GM12878 (cell line): ENCODE measurements at regions not wholly inside any gene's neighbourhood (a gene's known extent, or its start where the extent isn't known, plus 50 kb on each side); places are given as distances from the start of the nearest gene placed in this dataset.

ENCODE experiments used
- ATAC-seq: fragments of 200-7000 bp; cut with Tn5 transposase; 3 replicates; pipeline ENCODE4 v1.9.1; 2020; ENCODE audit warnings: mild to moderate bottlenecking, moderate library complexity
- BruUV-seq: library from RNA; stranded (reverse); fragments of 400-500 nt; replicated peaks from 2 replicates; lab custom pipeline; 2021; lab: Mats Ljungman, UMichigan
- CTCF ChIA-PET: fragments of 300-600 bp; sonication (Branson Sonifier 250); formaldehyde crosslinking; extraction: SDS; loops from one replicate; lab custom pipeline; 2021; ENCODE audit warnings: inconsistent platforms; lab: Yijun Ruan, JAX
- POLR2A ChIA-PET: fragments of 350-600 bp; formaldehyde crosslinking; extraction: SDS; loops from one replicate; lab custom pipeline; 2021; ENCODE audit warnings: inconsistent platforms; lab: Charles Lee
- RAD21 ChIA-PET: fragments of 300-600 bp; sonication (Branson Sonifier 250); formaldehyde crosslinking; loops from one replicate; lab custom pipeline; 2023; ENCODE audit warnings: antibody characterized with exemption; ENCODE audit not compliant: unreplicated experiment; lab: Charles Lee
- SMC1A ChIA-PET: fragments of 300-600 bp; sonication (Branson Sonifier 250); formaldehyde crosslinking; loops from one replicate; lab custom pipeline; 2023; ENCODE audit not compliant: unreplicated experiment, uncharacterized antibody; lab: Charles Lee
- DNase-seq: peaks from one replicate; pipeline ENCODE4 v3.0.0-alpha.2; 2011; ENCODE audit warnings: low read depth, low spot score
- FAIRE-seq: peaks from 3 replicates; lab custom pipeline; 2011; peaks lifted over from hg19 to GRCh38; lab: Jason Lieb, UNC
- H2AFZ ChIP-seq: 2 replicates; pipeline ENCODE4 v1.6.0; 2011; ENCODE audit warnings: low read depth, low read length, control low read depth; ENCODE audit not compliant: control insufficient read depth
- H3K27ac ChIP-seq: 2 replicates; pipeline ENCODE4 v1.5.1; 2011; ENCODE audit warnings: control low read depth; ENCODE audit not compliant: control insufficient read depth, insufficient read depth
- H3K27me3 ChIP-seq, 2 experiments: replicated peaks in 1 of 2; 2 replicates each; pipeline versions ENCODE4 v1.6.0 to v1.6.1; 2011; ENCODE audit warnings: low read length in 1 of 2; ENCODE audit not compliant: control insufficient read depth in 2 of 2, insufficient read depth in 2 of 2
- H3K36me3 ChIP-seq, 2 experiments: 2 replicates each; pipeline ENCODE4 v1.5.1; 2011; ENCODE audit warnings: low read length in 1 of 2; ENCODE audit not compliant: control insufficient read depth in 2 of 2, insufficient read depth in 2 of 2
- H3K4me1 ChIP-seq: 2 replicates; pipeline ENCODE4 v1.6.1; 2011; ENCODE audit warnings: mild to moderate bottlenecking, low read length, moderate library complexity, mixed read lengths; ENCODE audit not compliant: control insufficient read depth, insufficient read depth
- H3K4me2 ChIP-seq: 2 replicates; pipeline ENCODE4 v1.6.0; 2011; ENCODE audit warnings: control low read depth; ENCODE audit not compliant: control insufficient read depth, insufficient read depth
- H3K4me3 ChIP-seq: fragments of 200-600 bp; sonication (generic); 2 replicates; pipeline ENCODE4 v1.5.1; 2016
- H3K79me2 ChIP-seq: 2 replicates; pipeline ENCODE4 v1.6.0; 2011; ENCODE audit warnings: low read length; ENCODE audit not compliant: control insufficient read depth, insufficient read depth
- H3K9ac ChIP-seq: 2 replicates; pipeline ENCODE4 v1.8.0; 2011; ENCODE audit warnings: low read length, control low read depth, mixed read lengths; ENCODE audit not compliant: control insufficient read depth, insufficient read depth
- H3K9me3 ChIP-seq: replicated peaks from 3 replicates; pipeline ENCODE4 v1.5.1; 2011; ENCODE audit warnings: mild to moderate bottlenecking, low read length; ENCODE audit not compliant: control insufficient read depth, insufficient read depth
- H4K20me1 ChIP-seq: 2 replicates; pipeline ENCODE4 v1.6.0; 2011; ENCODE audit not compliant: control insufficient read depth, insufficient read depth
- CBFB ChIP-seq: IDR thresholded peaks from 2 replicates; pipeline ENCODE4 v1.6.1; 2016; ENCODE audit warnings: antibody characterized with exemption, low read depth
- DPF2 ChIP-seq: fragments of 450-650 bp; IDR thresholded peaks from 2 replicates; pipeline ENCODE4 v1.6.1; 2017; ENCODE audit warnings: mild to moderate bottlenecking
- EGR1 ChIP-seq, 2 experiments: IDR thresholded peaks; 1 replicate in 1 of 2; 2 replicates in 1 of 2; pipeline ENCODE4 v1.6.1; 2011 to 2012; ENCODE audit warnings: low read depth in 2 of 2, low read length in 2 of 2, borderline replicate concordance in 1 of 2, mild to moderate bottlenecking in 1 of 2, moderate library complexity in 1 of 2
- ETV6 ChIP-seq, 2 experiments: fragments of 450-650 bp in 1 of 2; IDR thresholded peaks in 1 of 2; conservative IDR thresholded peaks in 1 of 2; 2 replicates each; pipeline ENCODE4 v1.6.1; 2014; ENCODE audit warnings: antibody characterized with exemption in 1 of 2, borderline replicate concordance in 1 of 2, low read depth in 1 of 2, mild to moderate bottlenecking in 1 of 2, moderate library complexity in 1 of 2
- FOS ChIP-seq: IDR thresholded peaks from 3 replicates; pipeline ENCODE4 v1.6.1; 2011; ENCODE audit warnings: borderline replicate concordance; ENCODE audit not compliant: insufficient read length; ENCODE audit errors: extremely low read depth
- IKZF1 ChIP-seq: fragments of 450-650 bp; conservative IDR thresholded peaks from 2 replicates; pipeline ENCODE4 v1.6.1; 2017; ENCODE audit warnings: antibody characterized with exemption, mild to moderate bottlenecking
- IKZF2 ChIP-seq, 2 experiments: fragments of 450-650 bp; IDR thresholded peaks; 2 replicates each; pipeline ENCODE4 v1.6.1; 2017; ENCODE audit warnings: mild to moderate bottlenecking in 2 of 2, moderate library complexity in 2 of 2
- LARP7 ChIP-seq: fragments of 450-650 bp; IDR thresholded peaks from 2 replicates; pipeline ENCODE4 v1.6.1; 2017; ENCODE audit warnings: mild to moderate bottlenecking
- NFIC ChIP-seq: IDR thresholded peaks from 2 replicates; pipeline ENCODE4 v1.6.1; 2012; ENCODE audit warnings: low read depth, mild to moderate bottlenecking, inconsistent platforms, low read length, moderate library complexity
- NFYA ChIP-seq: IDR thresholded peaks from 2 replicates; pipeline ENCODE4 v1.6.1; 2011; ENCODE audit warnings: low read depth, mild to moderate bottlenecking, low read length, improper control_type of control experiment, borderline replicate concordance
- NKRF ChIP-seq: fragments of 450-650 bp; conservative IDR thresholded peaks from 2 replicates; pipeline ENCODE4 v1.6.1; 2017; ENCODE audit warnings: mild to moderate bottlenecking, moderate library complexity
- NR2C2 ChIP-seq: IDR thresholded peaks from 2 replicates; pipeline ENCODE4 v1.6.1; 2011; ENCODE audit warnings: borderline replicate concordance, low read depth; ENCODE audit not compliant: control insufficient read depth, insufficient read length
- PBX3 ChIP-seq: IDR thresholded peaks from 2 replicates; pipeline ENCODE4 v1.6.1; 2011; ENCODE audit warnings: mild to moderate bottlenecking, low read depth, low read length, moderate library complexity; ENCODE audit not compliant: insufficient replicate concordance
- PML ChIP-seq: IDR thresholded peaks from 2 replicates; pipeline ENCODE4 v1.6.1; 2012; ENCODE audit warnings: low read length, inconsistent platforms
- RELA ChIP-seq: fragments of 450-650 bp; IDR thresholded peaks from 2 replicates; pipeline ENCODE4 v1.8.0; 2014; ENCODE audit warnings: borderline replicate concordance; ENCODE audit not compliant: partially characterized antibody
- SIX5 ChIP-seq: IDR thresholded peaks from 2 replicates; pipeline ENCODE4 v1.6.1; 2011; ENCODE audit warnings: mild to moderate bottlenecking, low read depth, low read length, moderate library complexity; ENCODE audit not compliant: severe bottlenecking
- YBX1 ChIP-seq: fragments of 450-650 bp; IDR thresholded peaks from 2 replicates; pipeline ENCODE4 v1.6.1; 2016; ENCODE audit warnings: antibody characterized with exemption
- ZSCAN29 ChIP-seq: fragments of 450-650 bp; IDR thresholded peaks from 2 replicates; pipeline ENCODE4 v1.6.1; 2017; ENCODE audit warnings: mild to moderate bottlenecking, moderate library complexity
- WGBS: methylation state at CpG from one replicate; pipeline ENCODE4 v1.1.6; 2016; ENCODE audit warnings: low lambda C conversion rate; ENCODE audit not compliant: insufficient replicate concordance, insufficient coverage; ENCODE audit errors: missing lambda C conversion rate; 5-methylcytosine and 5-hydroxymethylcytosine counted together
- in situ Hi-C: fragments of 300-500 bp; cut with MboI; formaldehyde crosslinking; loops from 9 replicates; pipeline ENCODE4 v1.14.3; 2018; ENCODE audit warnings: mixed read lengths
- intact Hi-C: fragments of 100-400 bp; cut with micrococcal nuclease; formaldehyde crosslinking; loops from one replicate; pipeline ENCODE4 v1.14.2; 2022; ENCODE audit not compliant: unreplicated experiment
- TF ChIP-seq, protein P1 (sequence below): fragments of 450-650 bp; IDR thresholded peaks from 2 replicates; pipeline ENCODE4 v1.6.1; 2017; ENCODE audit warnings: low read depth, mild to moderate bottlenecking, moderate library complexity
- TF ChIP-seq, protein P2 (sequence below): IDR thresholded peaks from 2 replicates; pipeline ENCODE4 v1.6.1; 2012; ENCODE audit warnings: low read length, inconsistent platforms

DNA sequence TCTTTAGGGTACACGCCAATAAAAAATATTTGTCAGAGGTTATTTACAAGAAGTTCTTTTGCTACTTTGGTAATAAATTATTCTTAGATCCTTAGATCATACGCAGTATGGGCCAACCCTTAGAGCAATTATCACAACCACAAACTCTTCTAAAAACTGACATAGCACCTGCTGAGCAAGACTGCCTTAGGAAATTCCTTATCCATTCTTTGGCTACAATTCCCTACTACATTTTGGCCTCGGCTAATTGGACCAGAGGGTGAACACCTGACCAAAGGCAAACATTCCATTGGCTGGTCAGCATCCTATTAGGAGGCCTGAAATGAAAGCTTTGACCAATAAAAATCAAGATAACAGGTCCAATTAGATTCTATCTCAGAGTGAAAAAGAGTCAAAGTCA, 147.6 kb upstream of the CCDC68 start (continued):
- no peak for TF ChIP-seq FOS
- no peak for TF ChIP-seq YBX1
- TF ChIP-seq NR2C2 = no peak
- no peak for TF ChIP-seq IKZF1
- TF ChIP-seq NKRF = no peak
- no peak for TF ChIP-seq EGR1 (IDR thresholded peaks at IDR 0.05; ENCODE audit: borderline replicate concordance in 1 of 2, low read depth in 2 of 2, low read length in 2 of 2)

GRCh38 chr18:55106466-55106865, 147.2 kb upstream of the CCDC68 start:
- WGBS = 92% methylated on average over 2 of the region's 2 CpGs
- Histone ChIP-seq H3K9ac (no peak overlapping the region), H3K9me3 (no peaks in the 10 kb centered on the region; the same call in 2 of the 3 replicates), H3K36me3 (no peaks in the 10 kb centered on the region), H3K27ac (no peak overlapping the region), H3K27me3 (no peaks in the 10 kb centered on the region), H3K4me2 (no peak overlapping the region), H2AFZ (no peak overlapping the region), H3K4me3 (no peak overlapping the region), H3K4me1 (no peaks in the 10 kb centered on the region), H3K79me2 (no peaks in the 10 kb centered on the region), H4K20me1 (no peaks in the 10 kb centered on the region)
- ATAC-seq (no peak), FAIRE-seq (no peak), DNase-seq (no peak)
- intact Hi-C loops = no loop called here
- ChIA-PET RAD21 (no interaction called here), SMC1A (no interaction called here), CTCF (interaction anchor here (0.7 to 1.3 kb wide), 2 partner anchors 10 to 876 kb away, joined by 3 read pairs; no protein-coding TSS in a partner anchor), POLR2A (no interaction called here)
- in situ Hi-C loops = no loop called here
- BruUV-seq = no TSS peak
- TF ChIP-seq ETV6 (conservative IDR thresholded peaks at IDR 0.05 in 1 of 2, IDR thresholded peaks at IDR 0.05 in 1 of 2; ENCODE audit: borderline replicate concordance in 1 of 2, low read depth in 1 of 2) (no peak), RELA (no peak), DPF2 (no peak), PML (no peak), CBFB (no peak), NFYA (no peak), NFIC (no peak), PBX3 (no peak), IKZF2 (IDR thresholded peaks at IDR 0.05) (no peak), ZSCAN29 (no peak), LARP7 (no peak), SIX5 (no peak)
- TF ChIP-seq, protein P1, sequence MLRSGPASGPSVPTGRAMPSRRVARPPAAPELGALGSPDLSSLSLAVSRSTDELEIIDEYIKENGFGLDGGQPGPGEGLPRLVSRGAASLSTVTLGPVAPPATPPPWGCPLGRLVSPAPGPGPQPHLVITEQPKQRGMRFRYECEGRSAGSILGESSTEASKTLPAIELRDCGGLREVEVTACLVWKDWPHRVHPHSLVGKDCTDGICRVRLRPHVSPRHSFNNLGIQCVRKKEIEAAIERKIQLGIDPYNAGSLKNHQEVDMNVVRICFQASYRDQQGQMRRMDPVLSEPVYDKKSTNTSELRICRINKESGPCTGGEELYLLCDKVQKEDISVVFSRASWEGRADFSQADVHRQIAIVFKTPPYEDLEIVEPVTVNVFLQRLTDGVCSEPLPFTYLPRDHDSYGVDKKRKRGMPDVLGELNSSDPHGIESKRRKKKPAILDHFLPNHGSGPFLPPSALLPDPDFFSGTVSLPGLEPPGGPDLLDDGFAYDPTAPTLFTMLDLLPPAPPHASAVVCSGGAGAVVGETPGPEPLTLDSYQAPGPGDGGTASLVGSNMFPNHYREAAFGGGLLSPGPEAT = no peak
- TF ChIP-seq, protein P2, sequence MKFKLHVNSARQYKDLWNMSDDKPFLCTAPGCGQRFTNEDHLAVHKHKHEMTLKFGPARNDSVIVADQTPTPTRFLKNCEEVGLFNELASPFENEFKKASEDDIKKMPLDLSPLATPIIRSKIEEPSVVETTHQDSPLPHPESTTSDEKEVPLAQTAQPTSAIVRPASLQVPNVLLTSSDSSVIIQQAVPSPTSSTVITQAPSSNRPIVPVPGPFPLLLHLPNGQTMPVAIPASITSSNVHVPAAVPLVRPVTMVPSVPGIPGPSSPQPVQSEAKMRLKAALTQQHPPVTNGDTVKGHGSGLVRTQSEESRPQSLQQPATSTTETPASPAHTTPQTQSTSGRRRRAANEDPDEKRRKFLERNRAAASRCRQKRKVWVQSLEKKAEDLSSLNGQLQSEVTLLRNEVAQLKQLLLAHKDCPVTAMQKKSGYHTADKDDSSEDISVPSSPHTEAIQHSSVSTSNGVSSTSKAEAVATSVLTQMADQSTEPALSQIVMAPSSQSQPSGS = no peak
